ENCODE measurements at regions not wholly inside any gene's neighbourhood (a gene's known extent, or its start where the extent isn't known, plus 50 kb on each side); places are given as distances from the start of the nearest gene placed in this dataset.

GRCh38 chr5:89580976-89581375 lies 698.0 kb upstream of the MEF2C start (continued):
- TF ChIP-seq CHD7 (IDR thresholded peaks at IDR 0.05; ENCODE audit: insufficient replicate concordance, low read length) (no peak), RNF2 (IDR thresholded peaks at IDR 0.05; ENCODE audit: borderline replicate concordance, low read depth, low read length, missing control alignments, poor library complexity, severe bottlenecking) (no peak), CEBPB (IDR thresholded peaks at IDR 0.05; ENCODE audit: low read depth, low read length) (no peak), RXRA (IDR thresholded peaks at IDR 0.05; ENCODE audit: insufficient read depth, low read depth, low read length) (no peak), SP1 (IDR thresholded peaks at IDR 0.05; ENCODE audit: low read depth, low read length) (no peak), CREB1 (IDR thresholded peaks at IDR 0.05) (no peak), RBBP5 (IDR thresholded peaks at IDR 0.05; ENCODE audit: borderline replicate concordance, low read depth, low read length) (no peak), ZNF274 (IDR thresholded peaks at IDR 0.05; ENCODE audit: borderline replicate concordance, extremely low read depth, low read length) (no peak), EGR1 (IDR thresholded peaks at IDR 0.05; ENCODE audit: borderline replicate concordance, low read depth, low read length) (no peak), SP2 (IDR thresholded peaks at IDR 0.05; ENCODE audit: low read length) (no peak), SIN3A (conservative IDR thresholded peaks at IDR 0.05 in 1 of 2, IDR thresholded peaks at IDR 0.05 in 1 of 2; ENCODE audit: low read depth in 1 of 2, low read length in 2 of 2) (no peak), POU5F1 (IDR thresholded peaks at IDR 0.05; ENCODE audit: low read depth, low read length) (no peak)
